ENCODE measurements at regions not wholly inside any gene's neighbourhood (a gene's known extent, or its start where the extent isn't known, plus 50 kb on each side); places are given as distances from the start of the nearest gene placed in this dataset.

DNA sequence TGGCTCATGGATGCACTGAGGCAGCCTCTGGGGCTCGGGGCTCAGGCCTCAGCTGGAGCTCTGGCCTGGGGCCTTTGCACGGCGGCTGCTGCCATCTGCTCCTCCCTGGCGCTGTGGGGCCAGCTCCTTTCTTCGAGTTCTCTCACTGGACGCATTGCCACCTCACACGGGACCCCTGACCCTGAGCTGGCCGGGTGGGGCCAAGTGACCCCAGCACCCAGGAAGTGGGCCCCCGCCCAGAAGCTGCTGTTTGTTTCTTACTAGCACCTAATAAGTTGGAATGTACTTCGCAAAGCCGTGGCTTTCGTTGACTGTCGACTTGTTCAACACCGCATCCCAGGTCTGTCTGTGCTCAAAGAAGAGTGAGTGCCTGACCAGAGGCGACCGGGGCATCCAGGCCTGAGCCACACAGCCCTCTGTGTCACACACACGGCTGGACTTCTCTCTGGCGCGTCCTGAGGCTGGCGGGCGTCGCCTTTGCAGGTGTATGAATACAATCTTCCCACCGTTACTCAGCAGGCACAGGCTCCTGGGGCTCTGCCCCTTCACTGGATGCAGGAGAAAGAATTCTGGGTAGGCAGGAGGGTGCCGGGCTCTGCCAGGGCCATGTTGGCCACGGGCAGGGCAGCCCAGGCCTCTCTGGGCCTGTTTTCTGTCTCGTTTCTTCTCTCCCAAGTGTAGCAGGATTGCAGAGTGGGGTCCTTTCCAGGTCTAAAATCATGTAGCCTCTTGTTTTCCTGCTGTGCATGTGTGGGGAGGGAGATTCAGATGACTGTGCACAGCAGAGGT, 112.9 kb downstream of the DLL1 start:
- no peak for TF ChIP-seq CEBPB (IDR thresholded peaks at IDR 0.05; ENCODE audit: low read depth, low read length)
- no peak for TF ChIP-seq KDM1A (IDR thresholded peaks at IDR 0.05; ENCODE audit: borderline replicate concordance, low read length)
- no peak for TF ChIP-seq POLR2A (IDR thresholded peaks at IDR 0.05; ENCODE audit: control extremely low read depth in 1 of 2, low read depth in 2 of 2, low read length in 2 of 2)
- no peak for TF ChIP-seq CREB1 (IDR thresholded peaks at IDR 0.05)

Measured in H1 (cell line).